HEK293 (cell line): ENCODE measurements at regions not wholly inside any gene's neighbourhood (a gene's known extent, or its start where the extent isn't known, plus 50 kb on each side); places are given as distances from the start of the nearest gene placed in this dataset.

Source experiments
- CTCF ChIA-PET: fragments of 350-600 bp; formaldehyde crosslinking; extraction: SDS; loops from one replicate; lab custom pipeline; 2021; ENCODE audit warnings: antibody characterized with exemption; lab: Yijun Ruan, JAX
- POLR2A ChIA-PET: fragments of 300-600 bp; formaldehyde crosslinking; extraction: SDS; loops from one replicate; lab custom pipeline; 2020; ENCODE audit warnings: antibody characterized with exemption, inconsistent platforms; lab: Yijun Ruan, JAX
- H3K27ac ChIP-seq: fragments of 200-500 bp; sonication (Bioruptor generic); 2 replicates; pipeline ENCODE4 v1.5.1; 2014; ENCODE audit warnings: low read depth, low read length, control low read depth, inconsistent platforms; ENCODE audit errors: extremely low read depth
- H3K36me3 ChIP-seq, 2 experiments: fragments of 200-500 bp in 1 of 2; sonication (Bioruptor generic) in 1 of 2; 1 replicate in 1 of 2; 2 replicates in 1 of 2; pipeline ENCODE4 v1.5.1; 2014 to 2017; ENCODE audit warnings: inconsistent platforms in 2 of 2, low read length in 2 of 2; ENCODE audit not compliant: control insufficient read depth in 2 of 2, insufficient read depth in 1 of 2
- H3K4me1 ChIP-seq: fragments of 200-500 bp; sonication (Bioruptor generic); 2 replicates; pipeline ENCODE4 v1.5.1; 2014; ENCODE audit warnings: mild to moderate bottlenecking, low read length, inconsistent platforms; ENCODE audit not compliant: control insufficient read depth, insufficient read depth
- H3K4me3 ChIP-seq: 2 replicates; pipeline ENCODE4 v1.5.1; 2011; ENCODE audit warnings: low read depth, mild to moderate bottlenecking, control low read depth, low read length, moderate library complexity
- H3K9me3 ChIP-seq: fragments of 200-500 bp; sonication (Bioruptor generic); 2 replicates; pipeline ENCODE4 v1.5.1; 2014; ENCODE audit warnings: low read depth, low read length, inconsistent platforms; ENCODE audit not compliant: control insufficient read depth, insufficient read depth
- GLI2 ChIP-seq: fragments of 450-650 bp; formaldehyde crosslinking; IDR thresholded peaks from 2 replicates; pipeline ENCODE4; 2017; ENCODE audit warnings: missing biosample characterization, missing genetic modification characterization, low read depth, borderline replicate concordance
- GLI4 ChIP-seq: fragments of 450-650 bp; formaldehyde crosslinking; IDR thresholded peaks from 2 replicates; pipeline ENCODE4 v1.5.1; 2016; ENCODE audit warnings: missing biosample characterization, missing genetic modification characterization
- MEIS1 ChIP-seq: sonication (generic); formaldehyde crosslinking; IDR thresholded peaks from 2 replicates; pipeline ENCODE4 v1.8.1; 2022; ENCODE audit warnings: missing genetic modification reagents, mild to moderate bottlenecking, borderline replicate concordance
- MZF1 ChIP-seq: fragments of 450-650 bp; formaldehyde crosslinking; IDR thresholded peaks from 2 replicates; pipeline ENCODE4 v1.5.1; 2017; ENCODE audit warnings: missing biosample characterization, missing genetic modification characterization, borderline replicate concordance
- OSR2 ChIP-seq: fragments of 450-650 bp; formaldehyde crosslinking; IDR thresholded peaks from 2 replicates; pipeline ENCODE4 v1.5.1; 2016; ENCODE audit warnings: missing biosample characterization, missing genetic modification characterization
- SETDB1 ChIP-seq: IDR thresholded peaks from one replicate; pipeline ENCODE4 v1.6.1; 2017; ENCODE audit warnings: mild to moderate bottlenecking, low read length, moderate library complexity, mixed read lengths; ENCODE audit not compliant: insufficient read length
- ZBTB8A ChIP-seq: fragments of 450-650 bp; formaldehyde crosslinking; IDR thresholded peaks from 2 replicates; pipeline ENCODE4 v1.5.1; 2016; ENCODE audit warnings: missing biosample characterization, missing genetic modification characterization
- ZNF132 ChIP-seq: fragments of 450-650 bp; formaldehyde crosslinking; IDR thresholded peaks from 2 replicates; pipeline ENCODE4 v1.5.1; 2017; ENCODE audit warnings: missing biosample characterization, missing genetic modification characterization, borderline replicate concordance
- ZNF155 ChIP-seq: fragments of 450-650 bp; formaldehyde crosslinking; IDR thresholded peaks from 2 replicates; pipeline ENCODE4 v1.5.1; 2016; ENCODE audit warnings: missing biosample characterization, missing genetic modification characterization
- ZNF266 ChIP-seq: fragments of 450-650 bp; formaldehyde crosslinking; IDR thresholded peaks from 2 replicates; pipeline ENCODE4 v1.5.1; 2016; ENCODE audit warnings: missing biosample characterization, missing genetic modification characterization, low read depth
- ZNF324 ChIP-seq: fragments of 450-650 bp; formaldehyde crosslinking; IDR thresholded peaks from 2 replicates; pipeline ENCODE4 v1.5.1; 2016; ENCODE audit warnings: missing biosample characterization, missing genetic modification characterization
- ZNF366 ChIP-seq: fragments of 450-650 bp; formaldehyde crosslinking; conservative IDR thresholded peaks from 2 replicates; pipeline ENCODE4 v1.5.1; 2016; ENCODE audit warnings: missing biosample characterization, missing genetic modification characterization
- ZNF404 ChIP-seq: fragments of 450-650 bp; formaldehyde crosslinking; IDR thresholded peaks from 2 replicates; pipeline ENCODE4 v1.5.1; 2017; ENCODE audit warnings: missing biosample characterization, missing genetic modification characterization
- ZNF530 ChIP-seq: fragments of 450-650 bp; formaldehyde crosslinking; IDR thresholded peaks from 2 replicates; pipeline ENCODE4 v1.5.1; 2016; ENCODE audit warnings: low read depth, missing biosample characterization, missing genetic modification characterization
- ZNF561 ChIP-seq: fragments of 450-650 bp; IDR thresholded peaks from 2 replicates; pipeline ENCODE4 v1.5.1; 2018; ENCODE audit warnings: missing biosample characterization, missing genetic modification characterization, borderline replicate concordance
- ZNF585B ChIP-seq: fragments of 450-650 bp; formaldehyde crosslinking; IDR thresholded peaks from 2 replicates; pipeline ENCODE4 v1.5.1; 2016; ENCODE audit warnings: missing biosample characterization, missing genetic modification characterization
- ZNF596 ChIP-seq: fragments of 450-650 bp; IDR thresholded peaks from 2 replicates; pipeline ENCODE4 v1.5.0; 2018; ENCODE audit warnings: missing biosample characterization, mild to moderate bottlenecking, missing genetic modification characterization, moderate library complexity
- ZNF658 ChIP-seq: fragments of 450-650 bp; formaldehyde crosslinking; IDR thresholded peaks from 2 replicates; pipeline ENCODE4; 2016; ENCODE audit warnings: missing biosample characterization, missing genetic modification characterization
- ZNF776 ChIP-seq: fragments of 450-650 bp; formaldehyde crosslinking; IDR thresholded peaks from 2 replicates; pipeline ENCODE4 v1.5.0; 2017; ENCODE audit warnings: missing biosample characterization, missing genetic modification characterization, borderline replicate concordance
- ZNF830 ChIP-seq: fragments of 450-650 bp; IDR thresholded peaks from 2 replicates; pipeline ENCODE4 v1.5.0; 2018; ENCODE audit warnings: missing biosample characterization, missing genetic modification characterization, low read depth, mild to moderate bottlenecking, moderate library complexity
- ZSCAN16 ChIP-seq: fragments of 450-650 bp; formaldehyde crosslinking; IDR thresholded peaks from 2 replicates; pipeline ENCODE4 v1.5.1; 2016; ENCODE audit warnings: missing biosample characterization, missing genetic modification characterization
- TF ChIP-seq, protein P1 (sequence below): fragments of 450-650 bp; formaldehyde crosslinking; IDR thresholded peaks from 2 replicates; pipeline ENCODE4 v1.5.1; 2016; ENCODE audit warnings: missing biosample characterization, missing genetic modification characterization
- TF ChIP-seq, protein P2 (sequence below): fragments of 450-650 bp; formaldehyde crosslinking; IDR thresholded peaks from 2 replicates; pipeline ENCODE4 v1.5.1; 2016; ENCODE audit warnings: missing biosample characterization, missing genetic modification characterization

DNA sequence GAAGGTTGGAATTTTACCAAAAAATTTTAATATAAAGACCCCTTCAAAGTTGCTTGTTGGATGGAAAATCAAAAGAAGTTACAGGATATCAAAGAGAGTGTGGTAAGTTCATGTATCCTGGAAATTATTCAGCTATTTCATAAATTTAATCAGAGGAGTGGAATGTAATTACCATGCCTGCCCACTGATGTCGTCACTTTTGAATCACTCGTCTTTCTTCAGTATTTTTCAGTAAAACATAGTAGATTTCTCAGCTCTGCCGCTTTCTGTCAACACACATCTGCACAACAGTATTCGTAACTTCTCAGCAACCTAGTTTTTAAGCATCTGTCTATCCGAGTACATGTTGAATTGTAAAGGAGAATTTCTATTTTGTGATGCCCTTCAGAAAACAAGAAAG, 2163.0 kb upstream of the AGA start:
- ChIA-PET CTCF (interaction anchor here (0.5 to 0.7 kb wide), 3 partner anchors 148 to 725 kb away, joined by 3 read pairs; no protein-coding TSS in a partner anchor), POLR2A (no interaction called here)
- TF ChIP-seq ZSCAN16 (tag by site-specific recombination) (no peak), ZNF366 (tag by site-specific recombination) (no peak), MEIS1 (CRISPR knock-in tag) (no peak), ZNF658 (tag by site-specific recombination) (no peak), ZNF561 (tag by site-specific recombination) (no peak), ZNF530 (tag by site-specific recombination) (no peak), ZNF155 (tag by site-specific recombination) (no peak), ZNF132 (tag by site-specific recombination) (no peak), ZNF830 (no peak), GLI2 (tag by site-specific recombination) (no peak), MZF1 (tag by site-specific recombination) (no peak), ZBTB8A (tag by site-specific recombination) (no peak), GLI4 (tag by site-specific recombination) (no peak), ZNF596 (tag by site-specific recombination) (no peak), ZNF585B (tag by site-specific recombination) (no peak), ZNF404 (tag by site-specific recombination) (no peak)
- TF ChIP-seq, protein P1, sequence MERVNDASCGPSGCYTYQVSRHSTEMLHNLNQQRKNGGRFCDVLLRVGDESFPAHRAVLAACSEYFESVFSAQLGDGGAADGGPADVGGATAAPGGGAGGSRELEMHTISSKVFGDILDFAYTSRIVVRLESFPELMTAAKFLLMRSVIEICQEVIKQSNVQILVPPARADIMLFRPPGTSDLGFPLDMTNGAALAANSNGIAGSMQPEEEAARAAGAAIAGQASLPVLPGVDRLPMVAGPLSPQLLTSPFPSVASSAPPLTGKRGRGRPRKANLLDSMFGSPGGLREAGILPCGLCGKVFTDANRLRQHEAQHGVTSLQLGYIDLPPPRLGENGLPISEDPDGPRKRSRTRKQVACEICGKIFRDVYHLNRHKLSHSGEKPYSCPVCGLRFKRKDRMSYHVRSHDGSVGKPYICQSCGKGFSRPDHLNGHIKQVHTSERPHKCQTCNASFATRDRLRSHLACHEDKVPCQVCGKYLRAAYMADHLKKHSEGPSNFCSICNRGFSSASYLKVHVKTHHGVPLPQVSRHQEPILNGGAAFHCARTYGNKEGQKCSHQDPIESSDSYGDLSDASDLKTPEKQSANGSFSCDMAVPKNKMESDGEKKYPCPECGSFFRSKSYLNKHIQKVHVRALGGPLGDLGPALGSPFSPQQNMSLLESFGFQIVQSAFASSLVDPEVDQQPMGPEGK (tag by site-specific recombination), result no peak
- TF ChIP-seq, protein P2, sequence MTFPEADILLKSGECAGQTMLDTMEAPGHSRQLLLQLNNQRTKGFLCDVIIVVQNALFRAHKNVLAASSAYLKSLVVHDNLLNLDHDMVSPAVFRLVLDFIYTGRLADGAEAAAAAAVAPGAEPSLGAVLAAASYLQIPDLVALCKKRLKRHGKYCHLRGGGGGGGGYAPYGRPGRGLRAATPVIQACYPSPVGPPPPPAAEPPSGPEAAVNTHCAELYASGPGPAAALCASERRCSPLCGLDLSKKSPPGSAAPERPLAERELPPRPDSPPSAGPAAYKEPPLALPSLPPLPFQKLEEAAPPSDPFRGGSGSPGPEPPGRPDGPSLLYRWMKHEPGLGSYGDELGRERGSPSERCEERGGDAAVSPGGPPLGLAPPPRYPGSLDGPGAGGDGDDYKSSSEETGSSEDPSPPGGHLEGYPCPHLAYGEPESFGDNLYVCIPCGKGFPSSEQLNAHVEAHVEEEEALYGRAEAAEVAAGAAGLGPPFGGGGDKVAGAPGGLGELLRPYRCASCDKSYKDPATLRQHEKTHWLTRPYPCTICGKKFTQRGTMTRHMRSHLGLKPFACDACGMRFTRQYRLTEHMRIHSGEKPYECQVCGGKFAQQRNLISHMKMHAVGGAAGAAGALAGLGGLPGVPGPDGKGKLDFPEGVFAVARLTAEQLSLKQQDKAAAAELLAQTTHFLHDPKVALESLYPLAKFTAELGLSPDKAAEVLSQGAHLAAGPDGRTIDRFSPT, result no peak
- Histone ChIP-seq H3K9me3 (no peaks in the 10 kb centered on the region), H3K27ac (no peak overlapping the region), H3K4me1 (no peaks in the 10 kb centered on the region), H3K36me3 (no peaks in the 10 kb centered on the region), H3K4me3 (no peak overlapping the region)

DNA sequence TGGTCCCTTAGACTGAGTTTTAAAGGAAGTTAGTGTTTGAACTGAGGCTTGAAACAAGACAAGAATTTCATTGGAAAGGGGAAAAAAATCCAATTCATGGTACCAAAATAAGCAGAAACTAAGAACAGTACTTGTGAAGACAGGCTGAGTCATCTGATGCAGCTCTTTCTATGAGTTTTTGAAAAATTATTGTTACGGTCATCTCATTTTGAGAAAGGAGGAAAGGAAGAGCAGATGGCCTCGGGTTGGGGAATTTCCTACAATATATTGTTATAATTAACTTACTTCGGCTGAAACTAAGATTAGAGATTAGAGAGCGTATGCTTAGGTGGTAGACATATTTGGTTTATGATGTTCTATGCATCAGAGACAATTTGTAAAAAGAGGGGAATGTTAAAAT, 2164.8 kb upstream of the AGA start:
- Histone ChIP-seq H3K36me3 (no peaks in the 10 kb centered on the region), H3K9me3 (no peaks in the 10 kb centered on the region), H3K4me3 (no peak overlapping the region), H3K4me1 (no peaks in the 10 kb centered on the region), H3K27ac (no peak overlapping the region)
- TF ChIP-seq OSR2 (tag by site-specific recombination) (no peak), SETDB1 (no peak), ZNF776 (tag by site-specific recombination) (no peak), ZNF404 (tag by site-specific recombination) (no peak), ZNF324 (tag by site-specific recombination) (no peak), ZNF266 (no peak)
- CTCF ChIA-PET, result no interaction called here
- POLR2A ChIA-PET, result no interaction called here
